ENCODE measurements at regions not wholly inside any gene's neighbourhood (a gene's known extent, or its start where the extent isn't known, plus 50 kb on each side); places are given as distances from the start of the nearest gene placed in this dataset.

- TF ChIP-seq CTCF (IDR thresholded peaks at IDR 0.05), result no peak
- no peak for DNase-seq (ENCODE audit: low spot score)
- H3K4me3 ChIP-seq, result no peak overlapping the region
- H3K27me3 ChIP-seq, result no peaks in the 10 kb centered on the region
- H3K36me3 ChIP-seq, result no peaks in the 10 kb centered on the region
- no peaks in the 10 kb centered on the region for H3K4me1 ChIP-seq
- H3K27ac ChIP-seq, result no peak overlapping the region
- H3K9me3 ChIP-seq, result no peaks in the 10 kb centered on the region
Observed at GRCh38 chr16:8251298-8251697, 339.0 kb downstream of the TMEM114 start.

GRCh38 chr16:8247993-8248392 lies 342.3 kb downstream of the TMEM114 start:
- Histone ChIP-seq H3K4me1 (no peaks in the 10 kb centered on the region), H3K4me3 (no peak overlapping the region), H3K27ac (no peak overlapping the region), H3K9me3 (no peaks in the 10 kb centered on the region), H3K36me3 (no peaks in the 10 kb centered on the region), H3K27me3 (no peaks in the 10 kb centered on the region)
- DNase-seq (ENCODE audit: low spot score), result no peak
- TF ChIP-seq CTCF (IDR thresholded peaks at IDR 0.05), result no peak

- Histone ChIP-seq H3K4me1 (no peaks in the 10 kb centered on the region), H3K27ac (no peak overlapping the region), H3K9me3 (no peaks in the 10 kb centered on the region), H3K36me3 (no peaks in the 10 kb centered on the region), H3K27me3 (no peaks in the 10 kb centered on the region), H3K4me3 (no peak overlapping the region)
- no peak for DNase-seq (ENCODE audit: low spot score)
- TF ChIP-seq CTCF (IDR thresholded peaks at IDR 0.05), result no peak
Observed at GRCh38 chr16:8243981-8244380, 346.3 kb downstream of the TMEM114 start.

- H3K27ac ChIP-seq, result no peak overlapping the region
- no peak for DNase-seq (ENCODE audit: low spot score)
- no peaks in the 10 kb centered on the region for H3K27me3 ChIP-seq
- TF ChIP-seq CTCF (IDR thresholded peaks at IDR 0.05), result no peak
- H3K4me3 ChIP-seq, result no peak overlapping the region
- no peaks in the 10 kb centered on the region for H3K9me3 ChIP-seq
- no peaks in the 10 kb centered on the region for H3K36me3 ChIP-seq
- H3K4me1 ChIP-seq, result no peaks in the 10 kb centered on the region
Observed at GRCh38 chr16:8241408-8241807, 348.9 kb downstream of the TMEM114 start.

GRCh38 chr16:8239443-8239842 lies 350.9 kb downstream of the TMEM114 start:
- H3K27me3 ChIP-seq, result no peaks in the 10 kb centered on the region
- no peak for TF ChIP-seq CTCF (IDR thresholded peaks at IDR 0.05)
- no peaks in the 10 kb centered on the region for H3K9me3 ChIP-seq
- no peaks in the 10 kb centered on the region for H3K4me1 ChIP-seq
- H3K36me3 ChIP-seq, result no peaks in the 10 kb centered on the region
- H3K4me3 ChIP-seq, result no peak overlapping the region
- no peak overlapping the region for H3K27ac ChIP-seq
- DNase-seq (ENCODE audit: low spot score), result no peak

GRCh38 chr16:8237452-8237851 lies 352.9 kb downstream of the TMEM114 start:
- Histone ChIP-seq H3K9me3 (no peaks in the 10 kb centered on the region), H3K4me1 (no peaks in the 10 kb centered on the region), H3K27ac (no peak overlapping the region), H3K36me3 (no peaks in the 10 kb centered on the region), H3K27me3 (no peaks in the 10 kb centered on the region), H3K4me3 (no peak overlapping the region)
- no peak for TF ChIP-seq CTCF (IDR thresholded peaks at IDR 0.05)
- DNase-seq (ENCODE audit: low spot score), result no peak
